ENCODE measurements at regions not wholly inside any gene's neighbourhood (a gene's known extent, or its start where the extent isn't known, plus 50 kb on each side); places are given as distances from the start of the nearest gene placed in this dataset.

DNA sequence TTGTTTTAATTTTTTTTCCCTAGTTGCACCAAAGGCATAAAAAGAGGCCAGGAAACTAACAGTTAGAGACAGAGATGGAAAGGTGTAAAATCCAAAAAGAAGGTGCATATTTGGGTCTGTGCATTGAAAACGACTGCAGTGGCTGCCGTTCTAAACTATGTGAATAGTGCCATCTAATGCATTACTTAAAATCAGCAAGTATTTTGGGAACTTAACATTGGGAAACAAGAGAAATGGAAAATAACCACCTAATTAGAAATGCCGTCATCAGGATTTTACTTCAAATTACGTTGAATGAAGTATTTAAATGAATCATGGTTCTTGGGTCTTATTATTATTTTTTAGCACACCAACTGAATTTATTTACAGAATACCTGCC, 189.5 kb upstream of the MIR17HG start:
- Histone ChIP-seq H3K36me3 (no peaks in the 10 kb centered on the region), H3K27me3 (no peaks in the 10 kb centered on the region), H3K9me3 (no peaks in the 10 kb centered on the region), H3K4me3 (no peak overlapping the region), H3K4me1 (no peaks in the 10 kb centered on the region), H3K27ac (no peak overlapping the region)
- no peak for DNase-seq
- WGBS, 2 donors (ENCODE audit: low coverage in 1 of 2): 15 to 51% methylated on average over 4 of the region's 4 CpGs
- in situ Hi-C loops (cut with MboI; ENCODE audit: low pct_ligation_motif_present in 1 of 4, low pct_unique_long_range_greater_than_20kb in 1 of 4, low sequenced_read_pairs in 3 of 4): no loop called here
- intact Hi-C loops (cut with DNase I; ENCODE audit: low total_unique reads): no loop called here
- TF ChIP-seq POLR2AphosphoS5 (IDR thresholded peaks at IDR 0.05) (no peak), EP300 (IDR thresholded peaks at IDR 0.05; ENCODE audit: low read depth) (no peak), POLR2A (IDR thresholded peaks at IDR 0.05) (no peak)
- TF ChIP-seq, protein P1, sequence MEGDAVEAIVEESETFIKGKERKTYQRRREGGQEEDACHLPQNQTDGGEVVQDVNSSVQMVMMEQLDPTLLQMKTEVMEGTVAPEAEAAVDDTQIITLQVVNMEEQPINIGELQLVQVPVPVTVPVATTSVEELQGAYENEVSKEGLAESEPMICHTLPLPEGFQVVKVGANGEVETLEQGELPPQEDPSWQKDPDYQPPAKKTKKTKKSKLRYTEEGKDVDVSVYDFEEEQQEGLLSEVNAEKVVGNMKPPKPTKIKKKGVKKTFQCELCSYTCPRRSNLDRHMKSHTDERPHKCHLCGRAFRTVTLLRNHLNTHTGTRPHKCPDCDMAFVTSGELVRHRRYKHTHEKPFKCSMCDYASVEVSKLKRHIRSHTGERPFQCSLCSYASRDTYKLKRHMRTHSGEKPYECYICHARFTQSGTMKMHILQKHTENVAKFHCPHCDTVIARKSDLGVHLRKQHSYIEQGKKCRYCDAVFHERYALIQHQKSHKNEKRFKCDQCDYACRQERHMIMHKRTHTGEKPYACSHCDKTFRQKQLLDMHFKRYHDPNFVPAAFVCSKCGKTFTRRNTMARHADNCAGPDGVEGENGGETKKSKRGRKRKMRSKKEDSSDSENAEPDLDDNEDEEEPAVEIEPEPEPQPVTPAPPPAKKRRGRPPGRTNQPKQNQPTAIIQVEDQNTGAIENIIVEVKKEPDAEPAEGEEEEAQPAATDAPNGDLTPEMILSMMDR (IDR thresholded peaks at IDR 0.05): no peak

DNA sequence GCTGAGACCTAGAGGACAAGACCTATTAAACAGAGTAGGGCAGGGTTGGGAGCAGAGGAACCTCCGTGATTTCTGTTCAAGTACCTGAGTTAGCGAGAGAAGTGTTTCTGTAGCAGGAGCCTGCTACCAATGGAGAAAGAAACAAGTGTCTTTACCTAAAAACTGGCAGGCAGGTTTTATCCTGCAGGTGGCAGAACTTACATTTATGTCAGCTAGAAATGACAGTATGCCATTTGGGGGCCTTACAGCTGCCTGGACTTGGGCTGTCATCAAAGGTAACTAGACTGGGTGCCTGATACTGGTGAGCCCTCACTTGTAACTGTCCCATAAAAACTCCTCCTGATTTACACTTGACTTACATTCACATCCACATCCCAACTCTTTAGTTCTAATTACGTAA, 185.3 kb upstream of the MIR17HG start:
- in situ Hi-C loops (cut with MboI; ENCODE audit: low pct_ligation_motif_present in 1 of 4, low pct_unique_long_range_greater_than_20kb in 1 of 4, low sequenced_read_pairs in 3 of 4) (no loop called here), intact Hi-C loops (cut with DNase I; ENCODE audit: low total_unique reads) (no loop called here)
- TF ChIP-seq POLR2A (IDR thresholded peaks at IDR 0.05) (no peak), POLR2AphosphoS5 (IDR thresholded peaks at IDR 0.05) (no peak)
- no peak for DNase-seq
- Histone ChIP-seq H3K4me1 (no peaks in the 10 kb centered on the region), H3K4me3 (no peak overlapping the region), H3K27ac (no peak overlapping the region), H3K27me3 (no peaks in the 10 kb centered on the region), H3K36me3 (no peaks in the 10 kb centered on the region), H3K9me3 (no peaks in the 10 kb centered on the region)
- 85 to 86% methylated on average over 1 to 3 of the region's 3 CpGs for WGBS, 2 donors (ENCODE audit: low coverage in 1 of 2)

DNA sequence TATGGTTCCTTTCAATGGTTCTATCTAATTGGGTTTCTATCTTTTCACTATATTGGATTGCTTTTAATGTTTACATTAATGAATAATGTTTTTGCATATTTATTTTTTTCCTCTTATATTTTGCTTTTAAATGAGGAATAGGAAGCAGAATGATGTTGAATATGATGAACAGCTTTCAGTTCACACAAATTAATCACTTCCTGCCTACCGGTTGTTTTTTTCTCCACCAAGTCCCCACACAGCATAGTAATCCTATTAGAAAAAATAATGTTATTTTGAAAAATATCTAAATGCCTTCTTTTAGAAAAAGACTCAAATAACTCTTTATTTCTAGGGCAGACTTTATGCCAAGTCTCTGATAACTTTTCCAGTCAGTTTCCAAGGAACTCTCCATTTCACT, 184.9 kb upstream of the MIR17HG start:
- in situ Hi-C loops (cut with MboI; ENCODE audit: low pct_ligation_motif_present in 1 of 4, low pct_unique_long_range_greater_than_20kb in 1 of 4, low sequenced_read_pairs in 3 of 4): no loop called here
- Histone ChIP-seq H3K4me1 (no peaks in the 10 kb centered on the region), H3K27me3 (no peaks in the 10 kb centered on the region), H3K9me3 (no peaks in the 10 kb centered on the region), H3K27ac (no peak overlapping the region), H3K4me3 (no peak overlapping the region), H3K36me3 (no peaks in the 10 kb centered on the region)
- TF ChIP-seq EP300 (IDR thresholded peaks at IDR 0.05; ENCODE audit: low read depth) (no peak), POLR2AphosphoS5 (IDR thresholded peaks at IDR 0.05) (no peak), POLR2A (IDR thresholded peaks at IDR 0.05) (no peak)
- TF ChIP-seq, protein P1 (IDR thresholded peaks at IDR 0.05): no peak
- no peak for DNase-seq
- intact Hi-C loops (cut with DNase I; ENCODE audit: low total_unique reads): no loop called here
- 44 to 60% methylated on average over 1 of the region's 1 CpG for WGBS, 2 donors (ENCODE audit: low coverage in 1 of 2)

DNA sequence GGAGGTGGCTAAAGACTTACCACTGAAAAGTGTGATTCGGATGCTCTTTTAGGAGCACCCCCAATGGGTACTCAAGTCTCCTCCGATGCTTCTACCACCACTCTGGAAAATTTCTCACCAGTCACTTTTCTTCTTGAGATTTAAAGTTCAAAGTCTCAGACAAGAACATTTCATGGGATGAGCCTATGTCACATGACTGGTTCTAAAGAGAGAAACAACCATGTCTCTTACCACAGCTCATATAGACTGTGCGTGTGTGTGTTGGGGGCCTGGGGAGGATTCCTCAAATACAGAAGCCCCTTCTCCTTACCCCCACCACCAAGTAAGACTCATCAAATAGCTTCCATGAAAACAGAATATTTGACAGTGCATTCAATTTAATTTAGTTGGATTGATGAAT, 181.7 kb upstream of the MIR17HG start:
- TF ChIP-seq, protein P1 (IDR thresholded peaks at IDR 0.05): no peak
- TF ChIP-seq POLR2A (IDR thresholded peaks at IDR 0.05) (no peak), EP300 (IDR thresholded peaks at IDR 0.05; ENCODE audit: low read depth) (no peak), POLR2AphosphoS5 (IDR thresholded peaks at IDR 0.05) (no peak)
- intact Hi-C loops (cut with DNase I; ENCODE audit: low total_unique reads): no loop called here

DNA sequence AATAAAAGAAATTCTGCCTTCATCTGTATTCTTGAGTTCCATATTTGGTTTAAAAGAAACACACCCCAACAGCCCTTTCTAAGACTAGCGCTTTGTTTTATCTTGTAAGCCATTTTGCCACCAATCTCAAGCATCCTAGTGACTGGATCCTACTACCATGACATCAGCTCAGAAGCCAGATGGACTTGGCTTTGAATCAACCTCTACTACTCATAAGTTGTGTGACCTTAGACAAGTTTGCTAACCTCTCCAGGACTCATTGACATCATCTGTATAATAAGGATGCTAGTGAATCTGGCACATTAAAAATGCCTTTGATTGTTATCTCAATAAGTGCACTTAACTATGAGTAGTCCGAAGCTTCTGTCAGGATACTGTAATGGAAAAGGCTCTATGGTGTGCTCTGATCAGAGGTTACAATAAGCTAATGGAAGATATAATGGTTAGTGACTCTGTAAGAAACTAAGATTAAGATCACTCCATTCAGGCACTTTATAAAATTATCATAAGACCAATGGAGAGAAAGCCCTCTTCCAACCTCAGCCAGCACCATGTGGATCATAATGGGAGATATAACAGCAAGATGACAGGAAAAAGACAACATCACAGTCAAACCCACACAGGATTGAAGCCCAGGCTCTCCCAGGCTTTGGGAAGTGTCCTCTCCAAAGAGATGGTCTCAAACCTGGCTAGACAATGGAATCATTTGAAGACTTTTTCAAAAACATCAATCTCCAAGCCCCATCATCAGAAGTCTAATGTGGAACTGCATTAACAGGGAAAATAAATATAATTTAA, 180.6 kb upstream of the MIR17HG start:
- H3K27me3 ChIP-seq: no peaks in the 10 kb centered on the region
- intact Hi-C loops (cut with DNase I; ENCODE audit: low total_unique reads): no loop called here
- TF ChIP-seq, protein P1 (IDR thresholded peaks at IDR 0.05): no peak
- no peak for TF ChIP-seq EP300 (IDR thresholded peaks at IDR 0.05; ENCODE audit: low read depth)
- no peak for TF ChIP-seq POLR2A (IDR thresholded peaks at IDR 0.05)
- no peak for TF ChIP-seq POLR2AphosphoS5 (IDR thresholded peaks at IDR 0.05)
- in situ Hi-C loops (cut with MboI; ENCODE audit: low pct_ligation_motif_present in 1 of 4, low pct_unique_long_range_greater_than_20kb in 1 of 4, low sequenced_read_pairs in 3 of 4): no loop called here
- 82 to 92% methylated on average over 2 of the region's 2 CpGs for WGBS, 2 donors (ENCODE audit: low coverage in 1 of 2)
- no peak for DNase-seq
- H3K9me3 ChIP-seq: no peaks in the 10 kb centered on the region
- no peaks in the 10 kb centered on the region for H3K4me1 ChIP-seq
- no peak overlapping the region for H3K4me3 ChIP-seq
- H3K27ac ChIP-seq: no peak overlapping the region
- H3K36me3 ChIP-seq: no peaks in the 10 kb centered on the region

More for the DNA sequence above, 181.7 kb upstream of the MIR17HG start:
- Histone ChIP-seq H3K4me1 (no peaks in the 10 kb centered on the region), H3K27ac (no peak overlapping the region), H3K4me3 (no peak overlapping the region), H3K27me3 (no peaks in the 10 kb centered on the region), H3K36me3 (no peaks in the 10 kb centered on the region), H3K9me3 (no peaks in the 10 kb centered on the region)
- in situ Hi-C loops (cut with MboI; ENCODE audit: low pct_ligation_motif_present in 1 of 4, low pct_unique_long_range_greater_than_20kb in 1 of 4, low sequenced_read_pairs in 3 of 4): no loop called here
- no peak for DNase-seq
- 76 to 97% methylated on average over 3 of the region's 3 CpGs for WGBS, 2 donors (ENCODE audit: low coverage in 1 of 2)
